HG03064 (cell line): ENCODE measurements at regions not wholly inside any gene's neighbourhood (a gene's known extent, or its start where the extent isn't known, plus 50 kb on each side); places are given as distances from the start of the nearest gene placed in this dataset.

ENCODE experiments used
- ATAC-seq: cut with Tn5 transposase; IDR thresholded peaks from one replicate; pipeline ENCODE4 v1.9.1; 2021; ENCODE audit warnings: low read depth; ENCODE audit not compliant: unreplicated experiment

DNA sequence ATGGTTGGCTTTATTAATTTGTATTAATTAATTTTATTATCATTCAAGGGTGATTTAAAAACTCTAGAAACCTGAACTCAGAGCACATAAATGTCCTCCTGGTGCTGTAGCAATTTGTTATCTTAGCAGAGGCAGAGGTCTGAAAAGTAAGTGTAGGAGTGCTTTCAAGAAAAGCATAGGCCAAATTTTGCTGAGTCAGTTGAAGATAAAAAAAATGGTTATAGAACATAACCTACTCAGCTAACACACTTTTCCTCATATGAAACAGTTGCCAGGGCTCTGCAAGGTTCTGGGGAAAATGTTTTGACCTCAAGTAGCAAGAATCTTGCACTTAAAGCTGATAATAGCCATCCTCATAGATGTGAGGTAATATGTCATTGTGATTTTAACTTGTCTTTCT, 53.5 kb upstream of the CHODL start:
- no peak for ATAC-seq

DNA sequence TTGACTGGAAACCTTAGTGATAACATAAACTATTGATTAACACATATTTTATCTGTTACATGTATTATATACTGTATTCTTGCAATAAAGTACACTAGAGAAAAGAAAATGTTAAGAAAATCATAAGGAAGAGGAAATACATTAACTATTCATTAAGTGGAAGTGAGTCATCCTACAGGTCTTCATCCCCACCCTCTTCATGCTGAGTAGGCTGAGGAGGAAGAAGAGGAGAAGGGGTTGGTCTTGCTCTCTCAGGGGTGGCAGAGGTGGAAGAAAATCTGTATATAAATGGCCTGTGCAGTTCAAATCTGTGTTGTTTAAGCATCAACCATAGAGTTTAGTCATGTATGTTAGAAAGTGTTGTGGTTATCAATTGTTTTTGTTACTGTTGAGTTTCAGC, 66.1 kb upstream of the CHODL start:
- no peak for ATAC-seq

DNA sequence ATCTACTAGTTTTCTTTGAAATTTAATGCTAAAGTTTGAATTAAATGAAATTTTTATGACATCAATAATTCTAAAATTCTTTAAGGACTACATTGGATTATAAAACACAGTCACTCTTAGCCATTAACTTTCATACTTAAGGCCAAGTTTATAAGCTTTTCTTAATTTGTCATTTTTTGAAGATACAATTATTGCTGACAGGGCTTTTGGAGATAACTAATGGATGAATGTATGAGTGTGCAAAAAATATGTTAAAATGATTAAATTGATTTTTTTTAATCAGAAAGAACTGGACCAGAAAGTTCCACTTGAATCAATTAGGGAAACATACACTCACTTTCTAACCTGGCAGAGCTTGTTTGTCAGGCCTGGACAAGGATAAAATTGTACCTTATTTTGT, 70.3 kb upstream of the CHODL start:
- ATAC-seq, result no peak

DNA sequence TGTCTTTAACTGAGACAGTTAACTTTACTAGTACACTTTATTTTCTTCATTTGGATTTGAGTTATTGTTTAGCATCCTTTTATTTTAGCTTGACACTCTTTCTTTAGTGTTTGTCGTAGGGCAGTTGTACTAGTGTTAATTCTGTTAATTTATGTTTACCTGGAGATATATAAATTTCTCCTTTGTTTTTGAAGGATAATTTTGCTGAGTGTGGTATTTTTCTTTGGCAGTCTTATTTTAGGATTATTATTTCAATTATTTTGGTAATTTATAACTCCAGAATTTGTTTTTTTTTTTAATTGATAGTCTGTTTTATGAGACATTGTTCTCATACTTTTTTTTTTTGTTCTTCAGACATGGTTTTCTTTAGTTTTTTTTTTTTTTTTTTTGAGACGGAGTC, 73.8 kb upstream of the CHODL start:
- ATAC-seq, result no peak

DNA sequence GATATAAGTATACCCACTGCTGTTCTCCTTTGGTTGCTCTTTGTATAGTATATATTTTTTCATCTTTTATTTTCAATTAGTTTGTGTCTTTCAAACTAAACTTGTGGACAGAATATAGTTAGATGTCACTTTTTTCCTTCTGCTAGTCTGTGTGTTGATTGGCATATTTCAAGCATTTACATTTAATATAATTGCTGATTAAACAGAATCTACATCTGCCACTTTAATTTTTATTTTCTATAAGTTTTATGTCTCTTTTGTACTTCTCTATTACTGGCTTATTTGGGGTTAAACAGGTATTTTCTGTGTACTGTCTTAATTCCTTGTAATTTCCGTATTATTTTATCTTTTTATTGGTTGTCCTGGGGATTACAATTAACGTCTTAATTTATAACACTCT, 74.4 kb upstream of the CHODL start:
- no peak for ATAC-seq

DNA sequence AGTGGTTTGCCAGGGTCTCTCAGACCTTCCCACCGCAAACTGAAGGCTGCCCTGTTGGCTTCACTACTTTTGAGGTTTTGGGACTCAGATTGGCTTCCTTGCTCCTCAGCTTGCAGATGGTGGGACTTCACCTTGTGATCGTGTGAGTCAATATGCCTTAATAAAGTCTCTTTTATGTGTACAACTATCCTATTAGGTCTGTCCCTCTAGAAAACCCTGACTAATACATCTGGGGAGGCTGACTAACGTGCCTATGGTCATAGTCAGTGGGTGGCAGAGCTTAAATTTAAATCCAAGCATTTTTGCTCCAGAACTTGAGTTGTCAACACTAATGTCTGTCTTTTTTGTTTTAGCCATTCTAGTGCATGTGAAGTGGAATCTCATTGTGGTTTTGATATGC, 76.5 kb upstream of the CHODL start:
- ATAC-seq, result no peak

DNA sequence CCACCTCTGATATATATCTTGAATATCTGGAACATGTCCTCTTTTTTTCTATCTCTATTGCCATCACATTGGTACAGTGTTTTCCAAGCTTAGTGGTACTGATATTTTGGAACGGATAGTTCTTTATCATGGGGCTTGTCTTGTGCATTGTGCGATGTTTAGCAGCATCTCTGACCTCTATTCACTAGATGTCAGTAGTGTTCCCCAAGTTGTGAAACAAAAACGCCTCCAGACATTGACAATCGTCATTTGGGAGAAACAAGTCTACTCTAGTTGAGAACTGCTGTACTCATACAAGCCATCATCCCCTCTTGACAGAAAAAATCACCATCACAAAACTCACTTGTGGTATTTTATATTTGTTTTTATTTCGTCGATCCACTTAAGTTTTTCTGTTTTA, 79.7 kb upstream of the CHODL start:
- no peak for ATAC-seq

DNA sequence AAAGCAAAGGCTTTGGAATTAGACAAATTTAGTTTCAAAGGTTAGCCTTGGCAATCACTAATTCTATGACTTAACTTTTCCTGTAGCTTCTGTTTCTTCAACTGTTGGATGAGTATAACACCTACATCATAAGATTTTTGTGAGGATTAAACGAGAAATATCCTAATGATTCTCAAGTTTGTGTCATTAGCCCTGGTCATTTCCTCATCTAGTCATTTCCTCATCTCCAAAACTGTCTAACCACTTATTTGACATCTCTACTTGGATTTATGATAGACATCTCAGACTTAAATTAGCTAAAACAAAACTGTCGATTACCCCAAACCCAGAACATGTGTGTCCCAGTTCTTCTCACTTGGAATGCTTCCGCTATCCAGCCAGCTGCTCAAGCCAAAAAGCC, 80.2 kb upstream of the CHODL start:
- no peak for ATAC-seq

DNA sequence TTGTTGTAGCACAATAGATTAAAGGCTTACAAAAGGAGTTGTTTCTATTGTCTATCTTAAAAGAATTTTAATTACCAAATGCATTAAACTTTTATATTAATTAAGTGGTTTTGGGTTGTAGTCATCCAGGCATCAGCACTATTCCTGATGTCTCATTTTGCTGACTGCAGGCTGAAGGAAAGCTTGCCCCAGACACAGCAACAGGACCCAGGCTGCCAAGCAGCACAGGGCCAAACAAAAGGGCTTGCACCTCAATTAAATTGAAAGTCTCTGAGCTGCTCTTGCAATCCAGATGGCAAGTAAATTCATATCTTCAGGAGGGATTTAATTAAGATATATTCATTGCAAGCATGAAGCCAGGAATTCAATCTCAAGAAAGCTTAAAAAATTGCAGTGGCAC, 80.7 kb upstream of the CHODL start:
- ATAC-seq, result no peak

DNA sequence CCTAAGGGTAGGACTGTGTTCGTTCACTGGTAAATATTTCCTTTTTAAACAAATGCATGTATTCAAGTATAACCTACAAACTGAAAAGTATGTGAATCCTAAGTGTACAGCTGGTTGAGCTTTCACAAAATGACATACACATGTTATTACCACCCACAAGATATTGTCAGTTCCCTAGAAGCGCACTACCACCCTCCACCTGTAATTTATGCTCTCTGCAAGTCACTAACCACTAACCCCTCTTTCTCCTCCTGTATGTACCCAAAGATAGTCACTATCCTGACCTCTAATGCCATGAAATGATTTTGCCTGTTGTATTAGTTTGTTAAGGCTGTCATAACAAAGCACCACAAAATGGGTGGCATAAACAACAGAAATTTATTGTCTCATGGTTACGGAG, 82.8 kb upstream of the CHODL start:
- no peak for ATAC-seq

DNA sequence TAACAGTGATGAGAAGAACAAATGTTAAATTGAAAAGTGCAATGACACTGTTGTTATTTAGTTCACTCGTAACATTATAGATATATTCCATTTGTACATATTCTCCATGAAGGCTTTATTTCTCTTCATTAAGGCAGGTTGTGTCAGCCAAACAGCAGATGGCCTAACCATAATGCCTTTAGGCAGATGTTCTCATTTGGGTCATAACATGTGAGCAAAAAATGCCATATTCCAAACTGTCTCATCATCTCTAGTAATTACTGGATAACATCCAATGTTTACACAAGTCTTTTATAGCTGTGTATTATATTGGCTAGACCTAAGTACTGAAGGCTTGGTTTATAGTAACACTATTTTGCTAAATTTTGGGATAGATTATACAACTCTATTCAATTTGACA, 87.2 kb upstream of the CHODL start:
- no peak for ATAC-seq

DNA sequence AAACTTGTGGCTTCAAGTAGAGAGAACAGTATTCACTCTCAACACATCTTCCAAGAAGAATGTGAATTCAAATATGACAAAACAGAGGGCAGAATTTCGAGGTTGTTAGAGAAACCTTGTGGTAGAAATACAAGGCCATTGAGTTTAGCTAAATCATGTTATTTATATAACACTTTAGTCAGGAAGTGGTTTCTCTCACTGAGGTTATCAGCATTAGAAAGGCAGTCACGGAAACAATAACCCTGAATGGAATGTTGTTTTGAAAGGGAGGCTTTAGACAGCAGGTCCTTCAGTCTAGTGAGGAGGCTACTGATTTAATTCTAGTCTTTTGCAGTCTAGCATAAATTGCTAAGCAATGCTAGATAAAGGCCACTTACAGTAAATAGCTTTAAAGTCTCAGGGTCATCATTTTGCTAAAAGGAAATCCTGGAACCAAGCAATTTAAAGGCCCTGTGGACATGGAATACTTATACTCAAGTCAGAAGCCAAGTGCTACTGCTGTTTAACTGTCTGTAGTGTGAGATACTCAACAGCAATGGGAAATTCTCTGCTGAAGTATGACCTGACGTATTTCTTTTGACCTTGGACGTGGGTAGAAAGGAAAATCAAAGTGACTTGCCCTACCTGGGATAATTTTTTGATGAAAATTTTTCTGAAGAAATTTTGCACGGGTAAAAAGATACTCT, 89.0 kb upstream of the CHODL start:
- no peak for ATAC-seq

DNA sequence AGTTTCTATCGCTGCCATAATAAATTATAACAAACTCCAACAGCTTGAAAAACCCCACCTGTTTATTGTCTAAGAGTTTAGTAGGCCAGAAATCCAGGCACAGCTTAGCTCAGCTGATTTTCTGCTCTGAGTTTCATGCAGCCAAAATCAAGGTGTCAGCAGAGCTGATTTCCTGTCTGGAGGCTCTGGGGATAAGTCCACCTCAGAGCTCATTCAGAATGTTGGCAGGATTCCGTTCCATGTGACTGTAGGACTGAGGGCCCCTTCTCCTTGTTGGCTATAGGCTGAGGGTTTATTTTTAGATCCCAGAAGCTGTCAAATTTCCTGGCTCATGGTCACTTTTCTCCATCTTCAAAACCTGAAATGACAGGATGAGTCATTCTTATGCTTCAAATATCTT, 91.6 kb upstream of the CHODL start:
- no peak for ATAC-seq

DNA sequence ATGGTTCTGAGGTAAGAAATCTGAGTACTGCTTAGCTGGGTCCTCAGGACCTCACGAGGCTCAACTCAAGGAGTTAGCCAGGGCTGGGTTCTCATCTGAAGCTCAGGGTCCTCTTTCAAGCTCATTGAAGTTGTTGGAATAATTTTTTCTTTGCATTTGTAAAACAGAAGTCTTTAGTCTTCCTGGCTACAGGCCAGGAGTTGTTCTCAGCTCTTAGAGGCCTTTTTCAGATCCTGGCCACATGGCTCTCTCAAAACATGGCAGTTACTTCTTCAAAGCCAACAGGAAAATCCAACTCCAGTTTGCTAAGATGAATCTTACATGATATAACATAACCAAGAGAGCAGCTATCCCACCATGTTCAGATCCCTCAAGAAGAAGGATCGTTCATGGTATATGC, 92.3 kb upstream of the CHODL start:
- ATAC-seq, result no peak

DNA sequence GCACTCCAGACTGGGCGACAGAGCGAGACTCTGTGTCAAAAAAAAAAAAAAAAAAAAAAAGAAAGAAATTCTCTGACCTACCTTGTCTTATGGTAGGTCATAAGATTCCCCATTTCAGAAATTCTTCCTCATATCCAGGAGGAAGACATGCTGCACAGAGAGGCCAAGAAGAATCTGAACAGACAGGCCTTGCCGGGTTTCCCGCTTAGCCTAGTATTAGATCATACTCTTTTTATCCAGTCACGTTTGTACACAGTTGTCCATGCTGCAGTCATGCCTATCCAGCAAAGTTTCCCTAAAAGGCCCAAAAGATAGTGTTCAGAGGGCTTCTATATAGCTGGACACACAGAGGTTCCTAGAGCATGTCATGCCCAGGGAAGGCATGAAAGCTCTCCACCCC, 93.6 kb upstream of the CHODL start:
- ATAC-seq, result no peak

DNA sequence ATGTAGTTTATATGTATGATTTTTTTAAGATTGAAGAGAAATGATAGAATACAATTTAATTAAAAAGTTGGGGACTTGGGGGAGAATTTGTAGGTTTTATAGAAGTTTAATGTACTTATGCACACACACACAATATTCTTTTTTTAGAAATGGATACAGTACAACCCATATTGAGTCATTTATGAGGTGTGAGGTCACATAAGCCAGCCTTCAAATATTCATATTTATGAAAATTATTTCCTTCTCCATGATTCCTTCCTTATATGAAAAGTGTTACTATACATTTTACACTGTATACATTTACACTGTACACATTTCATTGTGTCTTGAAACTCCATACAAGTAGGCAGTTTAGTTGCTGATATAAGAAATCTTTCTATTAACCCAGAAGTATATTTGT, 96.2 kb upstream of the CHODL start:
- ATAC-seq, result no peak

DNA sequence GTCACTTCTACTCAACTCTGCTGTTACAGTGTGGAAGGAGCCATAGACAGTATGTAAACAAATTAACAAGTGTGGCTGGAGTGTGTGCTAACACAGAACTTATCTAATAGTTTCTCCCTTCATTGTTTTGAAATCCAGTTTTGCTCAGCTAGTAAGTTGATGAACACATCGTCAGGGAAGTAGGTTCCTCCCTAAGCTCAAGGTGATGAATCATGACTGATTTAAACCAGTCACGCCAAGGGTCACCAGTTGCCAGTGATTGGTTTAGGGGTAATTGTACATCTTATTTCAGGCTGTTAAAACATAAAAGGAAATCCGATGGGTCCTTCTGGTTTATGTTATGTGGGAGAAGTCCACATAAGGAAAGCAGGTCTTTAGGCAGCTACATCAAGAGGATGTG, 97.0 kb upstream of the CHODL start:
- no peak for ATAC-seq

DNA sequence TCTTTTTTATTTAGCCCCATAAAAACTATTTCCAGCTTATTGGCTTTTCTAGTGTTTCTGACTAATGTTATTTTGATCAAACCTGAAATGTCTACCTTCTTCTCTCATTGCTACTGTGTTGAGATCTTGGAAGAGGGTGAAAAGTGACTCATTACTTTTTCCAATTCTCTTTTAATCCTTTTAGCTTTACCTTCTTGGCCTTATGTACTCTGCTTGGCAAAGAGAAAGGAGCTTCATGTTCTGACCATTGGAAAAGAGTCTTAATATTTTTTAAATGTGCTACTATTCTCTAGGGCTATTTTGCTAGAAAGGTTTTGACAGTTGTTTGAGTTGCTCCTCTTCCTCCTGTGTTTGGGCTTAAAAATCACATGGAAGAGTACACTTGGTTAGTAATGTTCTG, 97.8 kb upstream of the CHODL start:
- ATAC-seq, result no peak

DNA sequence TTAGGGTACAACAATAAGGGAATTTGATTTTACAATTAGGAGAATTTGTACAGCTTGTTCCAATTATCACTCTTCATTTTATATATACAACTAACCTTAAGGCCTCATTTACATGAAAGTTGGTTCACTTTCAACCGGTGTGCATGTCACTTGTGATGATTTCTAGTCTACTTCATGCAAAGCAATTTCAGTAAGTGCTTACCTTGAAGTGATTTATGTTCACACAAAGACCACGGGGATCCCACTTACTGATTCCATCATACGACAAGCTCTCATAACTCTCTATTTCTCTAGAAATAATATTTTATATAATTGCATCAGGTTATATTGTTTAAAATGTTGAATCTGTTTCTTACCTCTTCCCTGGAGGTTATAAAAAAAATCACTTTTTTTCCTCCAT, 100.3 kb upstream of the CHODL start:
- ATAC-seq, result no peak

DNA sequence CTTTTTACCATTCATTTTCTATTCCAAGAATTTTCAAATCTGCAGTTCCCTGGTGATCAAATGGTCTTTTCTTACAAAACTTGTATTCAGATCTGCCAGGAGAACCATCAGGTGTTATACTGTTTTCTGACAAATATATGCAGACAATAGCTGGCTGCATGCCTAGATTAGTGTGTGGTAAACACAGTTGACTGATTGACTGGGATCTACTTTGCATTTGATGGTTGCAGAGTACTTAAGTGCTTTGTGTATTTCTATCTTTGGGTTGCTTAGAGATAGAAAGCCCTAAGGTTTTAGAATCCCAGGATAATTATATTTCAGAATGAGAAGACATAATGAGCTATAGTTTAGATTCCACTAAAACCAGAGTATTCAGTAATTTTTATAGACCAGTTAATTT, 102.0 kb upstream of the CHODL start:
- no peak for ATAC-seq

DNA sequence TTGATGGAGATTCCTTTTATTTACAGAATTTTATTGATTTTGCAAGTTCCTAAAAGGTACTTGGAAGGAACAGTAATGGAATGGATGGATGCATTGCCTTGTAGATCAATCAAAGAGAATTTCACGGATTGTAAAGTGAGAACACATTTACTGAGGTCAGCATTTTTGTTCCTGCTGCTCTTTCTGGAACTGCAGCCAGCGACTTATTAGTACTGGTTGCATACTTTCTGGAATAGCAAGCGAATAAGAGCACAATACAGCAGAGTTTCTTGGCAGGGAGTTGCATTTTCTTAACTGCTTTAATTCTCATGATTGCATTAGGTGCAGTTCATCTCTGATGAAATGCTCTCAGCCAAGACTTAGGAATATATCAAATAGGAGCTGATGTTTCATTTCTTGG, 106.1 kb upstream of the CHODL start:
- ATAC-seq, result no peak

DNA sequence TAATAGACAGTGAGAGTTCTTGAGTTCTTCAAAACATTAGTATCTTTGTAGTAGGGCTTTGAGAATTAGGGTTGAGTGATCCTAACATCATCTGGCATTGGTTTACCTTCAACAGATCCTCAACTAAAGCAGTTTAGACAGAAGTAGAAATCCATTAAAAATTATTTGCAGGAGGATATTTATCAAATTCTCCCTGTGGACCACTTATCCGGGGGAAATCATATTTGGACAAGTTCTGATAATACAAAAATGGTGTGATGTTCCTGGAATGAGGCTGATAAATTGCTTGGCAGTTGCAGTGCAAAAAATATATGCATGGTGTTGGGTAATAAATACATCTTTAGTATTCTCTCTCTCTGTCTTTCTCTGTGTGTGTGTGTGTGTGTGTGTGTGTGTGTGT, 115.1 kb upstream of the CHODL start:
- ATAC-seq, result no peak

DNA sequence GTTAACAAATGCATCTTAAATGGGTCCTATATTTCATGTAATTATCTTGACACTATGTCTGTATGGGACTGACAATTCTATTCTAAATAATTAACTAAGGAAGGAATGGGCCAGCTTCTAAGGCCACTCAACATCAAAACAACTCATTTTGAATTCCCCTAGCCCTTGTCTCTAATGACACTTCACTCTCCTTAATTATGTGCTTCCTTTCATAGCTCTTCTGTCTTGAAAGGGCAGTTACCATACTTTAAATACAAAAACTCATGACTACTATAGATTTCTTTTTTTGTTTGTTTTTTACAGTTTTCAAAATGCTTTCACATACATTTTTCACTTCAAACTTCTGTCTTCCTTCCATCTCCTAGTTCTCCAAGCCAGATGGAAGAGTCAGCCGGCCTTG, 126.1 kb upstream of the CHODL start:
- ATAC-seq, result no peak
